ENCODE measurements at regions not wholly inside any gene's neighbourhood (a gene's known extent, or its start where the extent isn't known, plus 50 kb on each side); places are given as distances from the start of the nearest gene placed in this dataset.

- TF ChIP-seq CTCF (IDR thresholded peaks at IDR 0.05) = no peak
- TF ChIP-seq POLR2A (IDR thresholded peaks at IDR 0.05) = no peak
Measured at GRCh38 chr11:128313931-128314330, 273.4 kb downstream of the ETS1 start.
